HepG2 (cell line): ENCODE measurements at regions not wholly inside any gene's neighbourhood (a gene's known extent, or its start where the extent isn't known, plus 50 kb on each side); places are given as distances from the start of the nearest gene placed in this dataset.

ENCODE experiments used
- ATAC-seq: fragments of 200-7000 bp; cut with Tn5 transposase; 3 replicates; pipeline ENCODE4 v1.9.1; 2020; ENCODE audit warnings: mild to moderate bottlenecking, moderate library complexity
- BruUV-seq: library from RNA; stranded (reverse); fragments of 400-500 nt; replicated peaks from 2 replicates; lab custom pipeline; 2021; lab: Mats Ljungman, UMichigan
- CTCF ChIA-PET: fragments of 300-600 bp; formaldehyde crosslinking; extraction: SDS; loops from one replicate; lab custom pipeline; 2021; ENCODE audit warnings: low total read pairs, inconsistent platforms, low intra/inter-chr PET ratio; lab: Yijun Ruan, JAX
- POLR2A ChIA-PET: fragments of 350-600 bp; sonication (Branson Sonifier 250); formaldehyde crosslinking; loops from one replicate; lab custom pipeline; 2020; ENCODE audit warnings: antibody characterized with exemption, inconsistent platforms; lab: Yijun Ruan, JAX
- DNase-seq: peaks from one replicate; pipeline ENCODE4 v3.0.0-alpha.2; 2015; ENCODE audit warnings: low spot score
- FAIRE-seq: peaks from 3 replicates; lab custom pipeline; 2011; peaks lifted over from hg19 to GRCh38; lab: Jason Lieb, UNC
- H2AFZ ChIP-seq: one replicate; pipeline ENCODE4 v1.6.1; 2011; ENCODE audit warnings: low read length, inconsistent platforms
- H3K27ac ChIP-seq: fragments of 300-600 bp; 3 replicates; pipeline ENCODE4 v1.8.0; 2011; ENCODE audit warnings: mixed run types, mild to moderate bottlenecking, mixed read lengths, low read length, inconsistent platforms; ENCODE audit not compliant: insufficient read depth; ENCODE audit errors: extremely low read length
- H3K27me3 ChIP-seq, 2 experiments: fragments of 200-600 bp in 1 of 2; 2 replicates in 1 of 2; 3 replicates in 1 of 2; pipeline versions ENCODE4 v1.6.0 to v1.8.0; 2011; ENCODE audit warnings: low read length in 2 of 2, mild to moderate bottlenecking in 2 of 2, moderate library complexity in 2 of 2, inconsistent platforms in 1 of 2; ENCODE audit not compliant: insufficient read depth in 2 of 2, control insufficient read depth in 1 of 2
- H3K36me3 ChIP-seq, 2 experiments: fragments of 200-600 bp in 1 of 2; replicated peaks in 1 of 2; 2 replicates in 1 of 2; 3 replicates in 1 of 2; pipeline versions ENCODE4 v1.5.1 to v1.8.0; 2011; ENCODE audit warnings: low read length in 2 of 2, inconsistent platforms in 1 of 2; ENCODE audit not compliant: insufficient read depth in 2 of 2, control insufficient read depth in 1 of 2
- H3K4me1 ChIP-seq: 2 replicates; pipeline ENCODE4 v1.5.1; 2012; ENCODE audit warnings: low read length, inconsistent platforms; ENCODE audit not compliant: insufficient read depth
- H3K4me2 ChIP-seq: 2 replicates; pipeline ENCODE4 v1.6.0; 2011; ENCODE audit warnings: low read depth, low read length, inconsistent platforms
- H3K4me3 ChIP-seq, 3 experiments: fragments of 200-600 bp in 1 of 3; sonication (generic), shearing (Covaris generic) in 1 of 3; replicated peaks in 1 of 3; 2 replicates each; pipeline ENCODE4 v1.5.1; 2011 to 2016; ENCODE audit warnings: low read length in 3 of 3, inconsistent platforms in 2 of 3, low read depth in 2 of 3, mild to moderate bottlenecking in 2 of 3, control low read depth in 1 of 3, mixed read lengths in 1 of 3; ENCODE audit not compliant: insufficient read depth in 1 of 3
- H3K79me2 ChIP-seq: one replicate; pipeline ENCODE4 v1.6.1; 2011; ENCODE audit warnings: low read length, inconsistent platforms; ENCODE audit not compliant: insufficient read depth
- H3K9ac ChIP-seq: 2 replicates; pipeline ENCODE4 v1.6.0; 2011; ENCODE audit warnings: mild to moderate bottlenecking, low read depth, low read length, inconsistent platforms; ENCODE audit not compliant: insufficient read depth
- H3K9me3 ChIP-seq: 2 replicates; pipeline ENCODE4 v1.5.1; 2012; ENCODE audit warnings: mild to moderate bottlenecking, low read length
- H4K20me1 ChIP-seq: 2 replicates; pipeline ENCODE4 v1.6.0; 2011; ENCODE audit warnings: inconsistent platforms, mild to moderate bottlenecking, low read length, moderate library complexity; ENCODE audit not compliant: insufficient read depth
- JUN ChIP-seq: sonication (generic); formaldehyde crosslinking; IDR thresholded peaks from 2 replicates; pipeline ENCODE4 v1.4.0; 2020; ENCODE audit warnings: mild to moderate bottlenecking, missing genetic modification reagents
- MED8 ChIP-seq: sonication (generic); formaldehyde crosslinking; IDR thresholded peaks from 2 replicates; pipeline ENCODE4 v1.8.1; 2023; ENCODE audit warnings: mild to moderate bottlenecking, missing genetic modification reagents; ENCODE audit not compliant: insufficient replicate concordance
- MLLT10 ChIP-seq: sonication (generic); formaldehyde crosslinking; IDR thresholded peaks from 2 replicates; pipeline ENCODE4 v1.4.0; 2020; ENCODE audit warnings: missing genetic modification reagents
- MTA1 ChIP-seq: sonication (generic); formaldehyde crosslinking; IDR thresholded peaks from 2 replicates; pipeline ENCODE4 v1.4.0; 2020; ENCODE audit warnings: missing genetic modification reagents, mild to moderate bottlenecking, borderline replicate concordance
- PHB2 ChIP-seq: fragments of 450-650 bp; IDR thresholded peaks from 2 replicates; pipeline ENCODE4 v1.6.1; 2018; ENCODE audit not compliant: partially characterized antibody
- RFX1 ChIP-seq: fragments of 450-650 bp; IDR thresholded peaks from 2 replicates; pipeline ENCODE4 v1.6.1; 2017
- SNAI1 ChIP-seq: sonication (generic); formaldehyde crosslinking; IDR thresholded peaks from 2 replicates; pipeline ENCODE4 v1.5.0; 2020; ENCODE audit warnings: mild to moderate bottlenecking, missing genetic modification reagents, borderline replicate concordance
- TOE1 ChIP-seq: sonication (generic); formaldehyde crosslinking; IDR thresholded peaks from 2 replicates; pipeline ENCODE4 v1.4.0; 2020; ENCODE audit warnings: mild to moderate bottlenecking, missing genetic modification reagents
- TSC22D2 ChIP-seq: sonication (generic); formaldehyde crosslinking; IDR thresholded peaks from 2 replicates; pipeline ENCODE4 v1.5.1; 2020; ENCODE audit warnings: missing genetic modification reagents, mild to moderate bottlenecking, borderline replicate concordance
- ZMYM4 ChIP-seq: sonication (generic); formaldehyde crosslinking; IDR thresholded peaks from 2 replicates; pipeline ENCODE4 v1.8.1; 2023; ENCODE audit warnings: mild to moderate bottlenecking, missing genetic modification reagents
- ZNF136 ChIP-seq: sonication (generic); formaldehyde crosslinking; IDR thresholded peaks from 2 replicates; pipeline ENCODE4 v1.8.1; 2022; ENCODE audit warnings: low read depth, mild to moderate bottlenecking, moderate library complexity, missing genetic modification reagents
- ZNF20 ChIP-seq: sonication (generic); formaldehyde crosslinking; IDR thresholded peaks from 2 replicates; pipeline ENCODE4 v1.4.0; 2020; ENCODE audit warnings: mild to moderate bottlenecking, moderate library complexity, missing genetic modification reagents
- ZNF3 ChIP-seq: IDR thresholded peaks from 2 replicates; pipeline ENCODE4 v1.7.0; 2017; ENCODE audit warnings: inconsistent platforms
- ZNF30 ChIP-seq: sonication (generic); formaldehyde crosslinking; IDR thresholded peaks from 2 replicates; pipeline ENCODE4 v1.5.0; 2020; ENCODE audit warnings: mild to moderate bottlenecking, missing genetic modification reagents
- ZNF547 ChIP-seq: sonication (generic); formaldehyde crosslinking; IDR thresholded peaks from 2 replicates; pipeline ENCODE4 v1.5.1; 2020; ENCODE audit warnings: mild to moderate bottlenecking, missing genetic modification reagents
- WGBS: methylation state at CpG from one replicate; pipeline ENCODE4 v1.1.6; 2017; ENCODE audit warnings: low lambda C conversion rate; 5-methylcytosine and 5-hydroxymethylcytosine counted together
- in situ Hi-C: cut with HindIII; loops from 2 replicates; pipeline ENCODE4 v1.10.0; 2017; ENCODE audit warnings: low pct_unique_long_range_greater_than_20kb; ENCODE audit not compliant: extremely low pct_ligation_motif_present
- intact Hi-C: fragments of 100-400 bp; cut with micrococcal nuclease; formaldehyde crosslinking; loops from one replicate; pipeline ENCODE4 v1.10.0; 2022; ENCODE audit not compliant: unreplicated experiment
- TF ChIP-seq, protein P1 (sequence below): sonication (generic); formaldehyde crosslinking; IDR thresholded peaks from 2 replicates; pipeline ENCODE4 v1.4.0; 2020; ENCODE audit warnings: missing genetic modification reagents
- TF ChIP-seq, protein P2 (sequence below): IDR thresholded peaks from 2 replicates; pipeline ENCODE4 v1.6.1; 2018; ENCODE audit warnings: missing genetic modification reagents, mild to moderate bottlenecking, missing compliant biosample characterization
- TF ChIP-seq, protein P3 (sequence below): sonication (generic); formaldehyde crosslinking; IDR thresholded peaks from 2 replicates; pipeline ENCODE4 v1.5.0; 2020; ENCODE audit warnings: mild to moderate bottlenecking, low read depth, missing genetic modification reagents, borderline replicate concordance

DNA sequence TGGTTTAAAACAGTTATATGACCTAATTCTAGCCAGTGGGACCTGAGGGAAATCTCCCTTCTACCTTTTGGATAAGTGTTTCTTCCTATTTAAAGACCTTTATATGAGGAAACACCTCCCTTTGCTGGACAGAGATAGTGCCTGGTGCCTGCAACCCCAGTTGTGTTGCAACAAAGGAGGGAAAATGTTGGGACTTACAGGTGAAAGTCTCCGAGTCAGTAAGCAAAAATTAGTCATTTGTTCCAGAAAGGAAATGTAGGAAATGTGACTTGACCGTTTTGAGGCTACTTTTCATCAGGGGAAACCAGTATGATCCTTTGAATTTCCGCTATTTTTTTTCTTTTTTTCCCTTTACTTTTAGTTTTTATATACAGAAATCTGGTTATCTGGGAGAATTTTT, 165.5 kb downstream of the DKK1 start:
- Histone ChIP-seq H2AFZ (no peak overlapping the region), H3K27ac (no peak overlapping the region), H4K20me1 (no peaks in the 10 kb centered on the region), H3K4me3 (no peak overlapping the region), H3K9me3 (no peaks in the 10 kb centered on the region), H3K4me2 (no peak overlapping the region), H3K27me3 (no peaks in the 10 kb centered on the region), H3K4me1 (no peaks in the 10 kb centered on the region), H3K36me3 (no peaks in the 10 kb centered on the region), H3K79me2 (no peaks in the 10 kb centered on the region), H3K9ac (no peak overlapping the region)
- intact Hi-C loops (no loop called here), in situ Hi-C loops (no loop called here)
- no peak for DNase-seq
- BruUV-seq, result no TSS peak
- ChIA-PET CTCF (no interaction called here), POLR2A (no interaction called here)
- no peak for FAIRE-seq
- TF ChIP-seq ZNF547 (CRISPR knock-in tag), result no peak
- ATAC-seq, result no peak
- WGBS, result 38% methylated on average over 3 of the region's 3 CpGs

DNA sequence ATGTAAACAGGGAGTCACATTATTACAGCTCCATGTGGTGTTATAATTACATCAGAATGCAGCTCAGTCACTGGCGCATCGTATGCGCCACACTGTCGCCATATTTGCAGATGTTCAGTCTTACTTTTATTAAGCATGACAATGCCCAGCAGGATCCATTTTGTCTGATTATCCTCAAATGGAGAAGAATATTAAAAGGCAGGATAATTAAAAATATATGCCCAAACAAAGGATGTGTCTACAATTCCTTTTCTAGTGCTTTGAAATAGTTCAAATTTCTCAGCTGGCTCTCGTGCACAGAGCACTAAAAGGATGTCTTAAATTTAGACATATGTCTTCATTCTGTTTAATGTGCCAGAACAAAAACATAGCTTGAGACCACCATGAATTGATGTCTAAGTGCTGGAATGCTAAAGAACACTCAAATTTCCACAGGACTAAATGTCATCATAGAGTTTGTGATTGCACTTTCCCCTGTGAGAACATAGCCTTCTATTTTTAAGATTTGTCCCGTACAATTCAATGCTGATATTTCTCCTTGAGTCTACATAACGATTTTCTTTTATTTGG, 168.0 kb downstream of the DKK1 start:
- POLR2A ChIA-PET, result no interaction called here
- H3K9me3 ChIP-seq, result no peaks in the 10 kb centered on the region
- H3K9ac ChIP-seq, result no peak overlapping the region
- WGBS, result 79% methylated on average over 7 of the region's 7 CpGs
- H3K79me2 ChIP-seq, result no peaks in the 10 kb centered on the region
- H4K20me1 ChIP-seq, result no peaks in the 10 kb centered on the region
- no peak overlapping the region for H3K27ac ChIP-seq
- in situ Hi-C loops (no loop called here), intact Hi-C loops (no loop called here)
- no peak for DNase-seq
- H2AFZ ChIP-seq, result no peak overlapping the region
- H3K27me3 ChIP-seq, result no peaks in the 10 kb centered on the region
- H3K4me1 ChIP-seq, result no peaks in the 10 kb centered on the region
- H3K4me3 ChIP-seq, result no peak overlapping the region
- BruUV-seq, result no TSS peak
- H3K36me3 ChIP-seq, result no peaks in the 10 kb centered on the region
- ATAC-seq, result no peak
- TF ChIP-seq JUN (CRISPR knock-in tag) (no peak), ZNF136 (CRISPR knock-in tag) (no peak), TSC22D2 (CRISPR knock-in tag) (no peak), MLLT10 (no peak), ZNF30 (CRISPR knock-in tag) (no peak), ZNF3 (CRISPR knock-in tag) (no peak), PHB2 (no peak), TOE1 (CRISPR knock-in tag) (no peak), RFX1 (no peak), MTA1 (CRISPR knock-in tag) (no peak), SNAI1 (CRISPR knock-in tag) (no peak), ZMYM4 (no peak), MED8 (CRISPR knock-in tag) (no peak), ZNF20 (CRISPR knock-in tag) (no peak)
- TF ChIP-seq, protein P1, sequence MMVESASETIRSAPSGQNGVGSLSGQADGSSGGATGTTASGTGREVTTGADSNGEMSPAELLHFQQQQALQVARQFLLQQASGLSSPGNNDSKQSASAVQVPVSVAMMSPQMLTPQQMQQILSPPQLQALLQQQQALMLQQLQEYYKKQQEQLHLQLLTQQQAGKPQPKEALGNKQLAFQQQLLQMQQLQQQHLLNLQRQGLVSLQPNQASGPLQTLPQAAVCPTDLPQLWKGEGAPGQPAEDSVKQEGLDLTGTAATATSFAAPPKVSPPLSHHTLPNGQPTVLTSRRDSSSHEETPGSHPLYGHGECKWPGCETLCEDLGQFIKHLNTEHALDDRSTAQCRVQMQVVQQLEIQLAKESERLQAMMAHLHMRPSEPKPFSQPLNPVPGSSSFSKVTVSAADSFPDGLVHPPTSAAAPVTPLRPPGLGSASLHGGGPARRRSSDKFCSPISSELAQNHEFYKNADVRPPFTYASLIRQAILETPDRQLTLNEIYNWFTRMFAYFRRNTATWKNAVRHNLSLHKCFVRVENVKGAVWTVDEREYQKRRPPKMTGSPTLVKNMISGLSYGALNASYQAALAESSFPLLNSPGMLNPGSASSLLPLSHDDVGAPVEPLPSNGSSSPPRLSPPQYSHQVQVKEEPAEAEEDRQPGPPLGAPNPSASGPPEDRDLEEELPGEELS (CRISPR knock-in tag), result no peak
- TF ChIP-seq, protein P2, sequence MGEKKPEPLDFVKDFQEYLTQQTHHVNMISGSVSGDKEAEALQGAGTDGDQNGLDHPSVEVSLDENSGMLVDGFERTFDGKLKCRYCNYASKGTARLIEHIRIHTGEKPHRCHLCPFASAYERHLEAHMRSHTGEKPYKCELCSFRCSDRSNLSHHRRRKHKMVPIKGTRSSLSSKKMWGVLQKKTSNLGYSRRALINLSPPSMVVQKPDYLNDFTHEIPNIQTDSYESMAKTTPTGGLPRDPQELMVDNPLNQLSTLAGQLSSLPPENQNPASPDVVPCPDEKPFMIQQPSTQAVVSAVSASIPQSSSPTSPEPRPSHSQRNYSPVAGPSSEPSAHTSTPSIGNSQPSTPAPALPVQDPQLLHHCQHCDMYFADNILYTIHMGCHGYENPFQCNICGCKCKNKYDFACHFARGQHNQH (CRISPR knock-in tag), result no peak
- TF ChIP-seq, protein P3, sequence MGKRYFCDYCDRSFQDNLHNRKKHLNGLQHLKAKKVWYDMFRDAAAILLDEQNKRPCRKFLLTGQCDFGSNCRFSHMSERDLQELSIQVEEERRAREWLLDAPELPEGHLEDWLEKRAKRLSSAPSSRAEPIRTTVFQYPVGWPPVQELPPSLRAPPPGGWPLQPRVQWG (CRISPR knock-in tag), result no peak
- FAIRE-seq, result no peak
- no peak overlapping the region for H3K4me2 ChIP-seq
- CTCF ChIA-PET, result no interaction called here
